MG63 (cell line): ENCODE measurements at regions not wholly inside any gene's neighbourhood (a gene's known extent, or its start where the extent isn't known, plus 50 kb on each side); places are given as distances from the start of the nearest gene placed in this dataset.
A peak's percentile ranks its signal among the peaks of the same experiment; 100 is the strongest.
"Not testable (repeated sequence)": the region's sequence is repeated elsewhere in the genome, so short reads cannot be mapped to it uniquely, and the experiment has no call there.

Source experiments
- DNase-seq: peaks from one replicate; pipeline ENCODE4 v3.0.0-alpha.2; 2020
- H3K27me3 ChIP-seq: fragments of 250-450 bp; sonication (Bioruptor Pico); 2 replicates; pipeline ENCODE4 v1.5.1; 2020; ENCODE audit warnings: mild to moderate bottlenecking, moderate library complexity
- H3K36me3 ChIP-seq: fragments of 250-450 bp; sonication (Bioruptor Pico); 2 replicates; pipeline ENCODE4 v1.5.1; 2020; ENCODE audit warnings: mild to moderate bottlenecking, moderate library complexity
- H3K4me3 ChIP-seq: fragments of 250-450 bp; sonication (Bioruptor Pico); 2 replicates; pipeline ENCODE4 v1.5.1; 2020; ENCODE audit warnings: mild to moderate bottlenecking, moderate library complexity
- H3K9me3 ChIP-seq: fragments of 250-450 bp; sonication (Bioruptor Pico); 2 replicates; pipeline ENCODE4 v1.5.1; 2020; ENCODE audit warnings: mild to moderate bottlenecking, moderate library complexity

- H3K4me3 ChIP-seq = no peak overlapping the region
- no peak for DNase-seq
- H3K36me3 ChIP-seq = no peaks in the 10 kb centered on the region
- H3K9me3 ChIP-seq = no peaks in the 10 kb centered on the region
- no peaks in the 10 kb centered on the region for H3K27me3 ChIP-seq
These were observed 354.0 kb upstream of the RGS18 start for GRCh38 chr1:191804311-191804710.

GRCh38 chr1:191813593-191813992 is 344.7 kb upstream of the RGS18 start:
- not testable (repeated sequence) for H3K36me3 ChIP-seq, H3K27me3 ChIP-seq, H3K9me3 ChIP-seq, DNase-seq, H3K4me3 ChIP-seq

- H3K9me3 ChIP-seq = no peaks in the 10 kb centered on the region
- H3K27me3 ChIP-seq = no peaks in the 10 kb centered on the region
- H3K36me3 ChIP-seq = no peaks in the 10 kb centered on the region
- no peak for DNase-seq
- H3K4me3 ChIP-seq = no peak overlapping the region
These were observed 340.1 kb upstream of the RGS18 start for GRCh38 chr1:191818198-191818597.

GRCh38 chr1:191831572-191831971 is 326.7 kb upstream of the RGS18 start:
- H3K36me3 ChIP-seq = no peaks in the 10 kb centered on the region
- no peaks in the 10 kb centered on the region for H3K27me3 ChIP-seq
- H3K9me3 ChIP-seq = no peaks in the 10 kb centered on the region
- no peak overlapping the region for H3K4me3 ChIP-seq
- no peak for DNase-seq

- Histone ChIP-seq H3K36me3 (no peaks in the 10 kb centered on the region), H3K4me3 (no peak overlapping the region), H3K9me3 (no peaks in the 10 kb centered on the region), H3K27me3 (no peaks in the 10 kb centered on the region)
- DNase-seq = no peak
These were observed 318.4 kb upstream of the RGS18 start for GRCh38 chr1:191839891-191840290.

- peak; percentile 76 for DNase-seq
- no peaks in the 10 kb centered on the region for H3K36me3 ChIP-seq
- no peaks in the 10 kb centered on the region for H3K27me3 ChIP-seq
- H3K4me3 ChIP-seq = no peak overlapping the region
- H3K9me3 ChIP-seq = no peaks in the 10 kb centered on the region
These were observed 306.3 kb upstream of the RGS18 start for GRCh38 chr1:191851799-191852595.

- no peak overlapping the region for H3K4me3 ChIP-seq
- H3K9me3 ChIP-seq = no peaks in the 10 kb centered on the region
- H3K36me3 ChIP-seq = no peaks in the 10 kb centered on the region
- no peak for DNase-seq
- no peaks in the 10 kb centered on the region for H3K27me3 ChIP-seq
These were observed 305.4 kb upstream of the RGS18 start for GRCh38 chr1:191852907-191853306.

GRCh38 chr1:191857600-191857999 is 300.7 kb upstream of the RGS18 start:
- DNase-seq = no peak
- H3K27me3 ChIP-seq = no peaks in the 10 kb centered on the region
- no peaks in the 10 kb centered on the region for H3K36me3 ChIP-seq

GRCh38 chr1:191865479-191865878 is 292.8 kb upstream of the RGS18 start:
- no peaks in the 10 kb centered on the region for H3K27me3 ChIP-seq
- H3K9me3 ChIP-seq = peaks cover 4% of the 10 kb centered on the region; the same call in 1 of the 2 replicates
- DNase-seq = no peak
- no peaks in the 10 kb centered on the region for H3K36me3 ChIP-seq
- H3K4me3 ChIP-seq = no peak overlapping the region

More at GRCh38 chr1:191857600-191857999, 300.7 kb upstream of the RGS18 start:
- H3K4me3 ChIP-seq = no peak overlapping the region
- peaks cover 1% of the 10 kb centered on the region; the same call in 1 of the 2 replicates for H3K9me3 ChIP-seq

GRCh38 chr1:191866155-191866554 is 292.1 kb upstream of the RGS18 start:
- Histone ChIP-seq H3K4me3 (no peak overlapping the region), H3K27me3 (no peaks in the 10 kb centered on the region), H3K36me3 (no peaks in the 10 kb centered on the region), H3K9me3 (peaks cover 4% of the 10 kb centered on the region; the same call in 1 of the 2 replicates)
- DNase-seq = no peak

GRCh38 chr1:191869790-191870312 is 288.4 kb upstream of the RGS18 start:
- Histone ChIP-seq H3K27me3 (no peaks in the 10 kb centered on the region), H3K9me3 (no peaks in the 10 kb centered on the region), H3K36me3 (no peaks in the 10 kb centered on the region), H3K4me3 (no peak overlapping the region)
- DNase-seq = no peak

GRCh38 chr1:191870490-191870889 is 287.8 kb upstream of the RGS18 start:
- Histone ChIP-seq H3K4me3 (no peak overlapping the region), H3K27me3 (no peaks in the 10 kb centered on the region), H3K36me3 (no peaks in the 10 kb centered on the region), H3K9me3 (no peaks in the 10 kb centered on the region)
- no peak for DNase-seq

- H3K27me3 ChIP-seq = no peaks in the 10 kb centered on the region
- no peaks in the 10 kb centered on the region for H3K9me3 ChIP-seq
- H3K36me3 ChIP-seq = no peaks in the 10 kb centered on the region
- H3K4me3 ChIP-seq = no peak overlapping the region
- DNase-seq = no peak
These were observed 282.3 kb upstream of the RGS18 start for GRCh38 chr1:191875994-191876393.

GRCh38 chr1:191876631-191877030 is 281.6 kb upstream of the RGS18 start:
- no peak for DNase-seq

GRCh38 chr1:191882870-191883269 is 275.4 kb upstream of the RGS18 start:
- DNase-seq = no peak
- no peaks in the 10 kb centered on the region for H3K9me3 ChIP-seq
- no peaks in the 10 kb centered on the region for H3K36me3 ChIP-seq
- no peak overlapping the region for H3K4me3 ChIP-seq
- no peaks in the 10 kb centered on the region for H3K27me3 ChIP-seq

More at GRCh38 chr1:191876631-191877030, 281.6 kb upstream of the RGS18 start:
- H3K27me3 ChIP-seq = no peaks in the 10 kb centered on the region
- no peak overlapping the region for H3K4me3 ChIP-seq
- no peaks in the 10 kb centered on the region for H3K36me3 ChIP-seq
- H3K9me3 ChIP-seq = no peaks in the 10 kb centered on the region

- Histone ChIP-seq H3K27me3 (no peaks in the 10 kb centered on the region), H3K9me3 (no peaks in the 10 kb centered on the region), H3K36me3 (no peaks in the 10 kb centered on the region), H3K4me3 (no peak overlapping the region)
- no peak for DNase-seq
These were observed 271.3 kb upstream of the RGS18 start for GRCh38 chr1:191886977-191887376.

- no peak for DNase-seq
These were observed 269.2 kb upstream of the RGS18 start for GRCh38 chr1:191888996-191889622.

GRCh38 chr1:191889623-191890003 is 268.6 kb upstream of the RGS18 start:
- H3K27me3 ChIP-seq = no peaks in the 10 kb centered on the region
- no peak for DNase-seq
- no peaks in the 10 kb centered on the region for H3K36me3 ChIP-seq
- peaks cover 5% of the 10 kb centered on the region; the same call in 1 of the 2 replicates for H3K9me3 ChIP-seq
- H3K4me3 ChIP-seq = no peak overlapping the region

More at GRCh38 chr1:191888996-191889622, 269.2 kb upstream of the RGS18 start:
- peaks cover 5% of the 10 kb centered on the region; the same call in 1 of the 2 replicates for H3K9me3 ChIP-seq
- H3K36me3 ChIP-seq = no peaks in the 10 kb centered on the region
- H3K27me3 ChIP-seq = no peaks in the 10 kb centered on the region
- no peak overlapping the region for H3K4me3 ChIP-seq
